ENCODE measurements at regions not wholly inside any gene's neighbourhood (a gene's known extent, or its start where the extent isn't known, plus 50 kb on each side); places are given as distances from the start of the nearest gene placed in this dataset.

GRCh38 chr13:28557725-28558520 is 63.0 kb upstream of the FLT1 start:
- no peak for TF ChIP-seq CTCF (IDR thresholded peaks at IDR 0.05; ENCODE audit: insufficient read depth, low read depth, low read length)
- DNase-seq (ENCODE audit: low read depth), result peak; percentile 89
- no peak overlapping the region for H3K4me3 ChIP-seq (ENCODE audit: low read depth, low read length)

GRCh38 chr13:28555096-28555495 is 60.2 kb upstream of the FLT1 start:
- peak; percentile 41 for DNase-seq (ENCODE audit: low read depth)
- no peak overlapping the region for H3K4me3 ChIP-seq (ENCODE audit: low read depth, low read length)
- no peak for TF ChIP-seq CTCF (IDR thresholded peaks at IDR 0.05; ENCODE audit: insufficient read depth, low read depth, low read length)

GRCh38 chr13:28553971-28554370 is 59.0 kb upstream of the FLT1 start:
- H3K4me3 ChIP-seq (ENCODE audit: low read depth, low read length), result no peak overlapping the region
- no peak for TF ChIP-seq CTCF (IDR thresholded peaks at IDR 0.05; ENCODE audit: insufficient read depth, low read depth, low read length)
- no peak for DNase-seq (ENCODE audit: low read depth)

GRCh38 chr13:28552288-28552687 is 57.4 kb upstream of the FLT1 start:
- DNase-seq (ENCODE audit: low read depth), result no peak
- TF ChIP-seq CTCF (IDR thresholded peaks at IDR 0.05; ENCODE audit: insufficient read depth, low read depth, low read length), result no peak
- no peak overlapping the region for H3K4me3 ChIP-seq (ENCODE audit: low read depth, low read length)

GRCh38 chr13:28551498-28551895 is 56.6 kb upstream of the FLT1 start:
- TF ChIP-seq CTCF (IDR thresholded peaks at IDR 0.05; ENCODE audit: insufficient read depth, low read depth, low read length), result no peak
- no peak for DNase-seq (ENCODE audit: low read depth)
- H3K4me3 ChIP-seq (ENCODE audit: low read depth, low read length), result no peak overlapping the region

GRCh38 chr13:28550721-28551497 is 56.0 kb upstream of the FLT1 start:
- DNase-seq (ENCODE audit: low read depth), result no peak
- no peak for TF ChIP-seq CTCF (IDR thresholded peaks at IDR 0.05; ENCODE audit: insufficient read depth, low read depth, low read length)
- H3K4me3 ChIP-seq (ENCODE audit: low read depth, low read length), result no peak overlapping the region

Measured in fibroblast of villous mesenchyme (primary cell).